ENCODE measurements at regions not wholly inside any gene's neighbourhood (a gene's known extent, or its start where the extent isn't known, plus 50 kb on each side); places are given as distances from the start of the nearest gene placed in this dataset.

GRCh38 chr13:59343132-59343531, 820.6 kb downstream of the DIAPH3 start:
- Histone ChIP-seq H3K36me3 (ENCODE audit: control insufficient read depth, insufficient read depth, low read length) (no peaks in the 10 kb centered on the region), H3K27me3 (ENCODE audit: control insufficient read depth, insufficient read depth, low read length) (no peaks in the 10 kb centered on the region), H3K4me3 (ENCODE audit: low read depth, low read length) (no peak overlapping the region), H3K27ac (ENCODE audit: low read depth, low read length) (no peak overlapping the region), H3K4me1 (ENCODE audit: control insufficient read depth, insufficient read depth, low read length) (no peaks in the 10 kb centered on the region), H3K9me3 (ENCODE audit: control insufficient read depth, insufficient read depth, low read depth, low read length) (no peaks in the 10 kb centered on the region), H3K9ac (ENCODE audit: low read length) (no peak overlapping the region)

- Histone ChIP-seq H3K36me3 (ENCODE audit: control insufficient read depth, insufficient read depth, low read length) (no peaks in the 10 kb centered on the region), H3K27me3 (ENCODE audit: control insufficient read depth, insufficient read depth, low read length) (no peaks in the 10 kb centered on the region), H3K9me3 (ENCODE audit: control insufficient read depth, insufficient read depth, low read depth, low read length) (no peaks in the 10 kb centered on the region), H3K4me3 (ENCODE audit: low read depth, low read length) (no peak overlapping the region), H3K27ac (ENCODE audit: low read depth, low read length) (no peak overlapping the region), H3K4me1 (ENCODE audit: control insufficient read depth, insufficient read depth, low read length) (no peaks in the 10 kb centered on the region), H3K9ac (ENCODE audit: low read length) (no peak overlapping the region)
Measured at GRCh38 chr13:59343993-59344822, 819.5 kb downstream of the DIAPH3 start.

DNA sequence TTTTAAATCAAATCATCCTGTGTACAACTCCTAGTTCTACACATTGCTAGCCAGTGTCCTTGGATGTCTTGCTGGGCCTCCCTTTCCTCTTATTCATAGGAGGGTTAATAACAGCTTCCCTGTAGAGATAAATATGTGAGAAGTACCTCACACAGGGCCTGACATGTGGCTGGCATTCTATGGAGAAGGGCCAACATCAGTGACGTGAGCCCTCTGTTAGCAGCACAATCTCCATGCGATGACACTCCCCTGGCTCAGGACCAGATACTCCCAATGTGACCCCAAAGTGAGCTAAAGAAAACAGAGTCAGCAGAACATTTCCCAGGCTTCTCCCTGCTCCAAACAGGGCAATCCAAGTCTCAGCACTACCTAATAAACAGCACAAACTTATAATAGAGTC, 818.4 kb downstream of the DIAPH3 start:
- H3K27me3 ChIP-seq (ENCODE audit: control insufficient read depth, insufficient read depth, low read length) = no peaks in the 10 kb centered on the region
- no peak overlapping the region for H3K9ac ChIP-seq (ENCODE audit: low read length)
- no peak overlapping the region for H3K27ac ChIP-seq (ENCODE audit: low read depth, low read length)
- H3K4me3 ChIP-seq (ENCODE audit: low read depth, low read length) = no peak overlapping the region
- no peaks in the 10 kb centered on the region for H3K9me3 ChIP-seq (ENCODE audit: control insufficient read depth, insufficient read depth, low read depth, low read length)
- no peaks in the 10 kb centered on the region for H3K36me3 ChIP-seq (ENCODE audit: control insufficient read depth, insufficient read depth, low read length)
- H3K4me1 ChIP-seq (ENCODE audit: control insufficient read depth, insufficient read depth, low read length) = no peaks in the 10 kb centered on the region

GRCh38 chr13:59346999-59347723, 816.6 kb downstream of the DIAPH3 start:
- Histone ChIP-seq H3K9ac (ENCODE audit: low read length) (no peak overlapping the region), H3K9me3 (ENCODE audit: control insufficient read depth, insufficient read depth, low read depth, low read length) (no peaks in the 10 kb centered on the region), H3K27ac (ENCODE audit: low read depth, low read length) (no peak overlapping the region), H3K27me3 (ENCODE audit: control insufficient read depth, insufficient read depth, low read length) (no peaks in the 10 kb centered on the region), H3K4me3 (ENCODE audit: low read depth, low read length) (no peak overlapping the region), H3K36me3 (ENCODE audit: control insufficient read depth, insufficient read depth, low read length) (no peaks in the 10 kb centered on the region), H3K4me1 (ENCODE audit: control insufficient read depth, insufficient read depth, low read length) (no peaks in the 10 kb centered on the region)

DNA sequence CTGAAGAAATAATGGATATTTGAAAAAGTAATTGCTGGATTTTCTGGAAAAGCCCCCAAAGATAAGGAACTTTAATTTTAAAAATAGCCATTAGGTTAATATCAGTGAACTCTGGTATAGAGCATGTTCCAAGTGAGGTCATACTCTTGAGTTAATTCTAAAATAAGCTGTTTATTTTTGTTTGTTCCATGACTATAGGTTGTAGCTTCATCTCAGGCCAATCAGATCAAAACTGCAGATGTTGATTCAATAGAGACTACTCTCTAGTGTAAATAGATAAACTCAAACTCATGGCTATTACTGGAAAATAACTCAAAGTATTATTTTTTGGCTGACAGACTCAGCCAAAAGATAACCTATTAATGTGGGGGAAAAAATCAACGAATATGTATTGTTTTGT, 815.1 kb downstream of the DIAPH3 start:
- no peak overlapping the region for H3K4me3 ChIP-seq (ENCODE audit: low read depth, low read length)
- no peaks in the 10 kb centered on the region for H3K9me3 ChIP-seq (ENCODE audit: control insufficient read depth, insufficient read depth, low read depth, low read length)
- no peak overlapping the region for H3K9ac ChIP-seq (ENCODE audit: low read length)
- no peaks in the 10 kb centered on the region for H3K27me3 ChIP-seq (ENCODE audit: control insufficient read depth, insufficient read depth, low read length)
- no peaks in the 10 kb centered on the region for H3K36me3 ChIP-seq (ENCODE audit: control insufficient read depth, insufficient read depth, low read length)
- H3K27ac ChIP-seq (ENCODE audit: low read depth, low read length) = no peak overlapping the region
- H3K4me1 ChIP-seq (ENCODE audit: control insufficient read depth, insufficient read depth, low read length) = no peaks in the 10 kb centered on the region; the same call in 1 of the 2 replicates

DNA sequence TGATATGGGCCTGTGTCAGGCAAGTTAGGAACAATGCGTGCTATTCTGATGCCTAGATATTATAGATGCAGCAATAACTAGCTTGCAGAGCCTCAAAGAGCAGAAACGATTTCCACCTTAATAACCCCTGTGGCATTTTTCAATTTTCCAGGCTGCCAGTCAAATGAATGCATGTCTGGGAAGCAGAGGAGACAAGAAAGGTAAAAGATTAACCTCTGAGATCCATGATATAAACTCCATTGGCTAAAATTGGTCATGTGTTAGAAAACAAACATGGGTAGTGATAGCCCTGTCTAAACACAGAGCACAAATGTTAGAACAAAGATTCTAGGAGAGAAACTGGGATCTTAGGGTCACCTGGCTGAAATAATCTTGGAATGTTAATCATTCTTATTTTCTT, 811.1 kb downstream of the DIAPH3 start:
- no peak overlapping the region for H3K9ac ChIP-seq (ENCODE audit: low read length)

GRCh38 chr13:59354665-59355369, 808.9 kb downstream of the DIAPH3 start:
- Histone ChIP-seq H3K9me3 (ENCODE audit: control insufficient read depth, insufficient read depth, low read depth, low read length) (no peaks in the 10 kb centered on the region), H3K27me3 (ENCODE audit: control insufficient read depth, insufficient read depth, low read length) (no peaks in the 10 kb centered on the region), H3K4me1 (ENCODE audit: control insufficient read depth, insufficient read depth, low read length) (peaks cover 14% of the 10 kb centered on the region; the same call in 1 of the 2 replicates), H3K27ac (ENCODE audit: low read depth, low read length) (no peak overlapping the region), H3K4me3 (ENCODE audit: low read depth, low read length) (no peak overlapping the region), H3K9ac (ENCODE audit: low read length) (no peak overlapping the region), H3K36me3 (ENCODE audit: control insufficient read depth, insufficient read depth, low read length) (no peaks in the 10 kb centered on the region)

More for the DNA sequence above, 811.1 kb downstream of the DIAPH3 start:
- Histone ChIP-seq H3K4me3 (ENCODE audit: low read depth, low read length) (no peak overlapping the region), H3K27me3 (ENCODE audit: control insufficient read depth, insufficient read depth, low read length) (no peaks in the 10 kb centered on the region), H3K9me3 (ENCODE audit: control insufficient read depth, insufficient read depth, low read depth, low read length) (no peaks in the 10 kb centered on the region), H3K36me3 (ENCODE audit: control insufficient read depth, insufficient read depth, low read length) (no peaks in the 10 kb centered on the region), H3K27ac (ENCODE audit: low read depth, low read length) (no peak overlapping the region), H3K4me1 (ENCODE audit: control insufficient read depth, insufficient read depth, low read length) (peaks cover 14% of the 10 kb centered on the region; the same call in 1 of the 2 replicates)

GRCh38 chr13:59356607-59357006, 807.1 kb downstream of the DIAPH3 start:
- Histone ChIP-seq H3K4me1 (ENCODE audit: control insufficient read depth, insufficient read depth, low read length) (peaks cover 16% of the 10 kb centered on the region), H3K4me3 (ENCODE audit: low read depth, low read length) (no peak overlapping the region), H3K27me3 (ENCODE audit: control insufficient read depth, insufficient read depth, low read length) (no peaks in the 10 kb centered on the region), H3K36me3 (ENCODE audit: control insufficient read depth, insufficient read depth, low read length) (no peaks in the 10 kb centered on the region), H3K9me3 (ENCODE audit: control insufficient read depth, insufficient read depth, low read depth, low read length) (no peaks in the 10 kb centered on the region), H3K9ac (ENCODE audit: low read length) (peak overlapping the region; percentile 28), H3K27ac (ENCODE audit: low read depth, low read length) (peak overlapping the region; percentile 21; the same call in 1 of the 2 replicates)

- Histone ChIP-seq H3K27ac (ENCODE audit: low read depth, low read length) (no peak overlapping the region), H3K27me3 (ENCODE audit: control insufficient read depth, insufficient read depth, low read length) (no peaks in the 10 kb centered on the region), H3K4me1 (ENCODE audit: control insufficient read depth, insufficient read depth, low read length) (peaks cover 16% of the 10 kb centered on the region), H3K4me3 (ENCODE audit: low read depth, low read length) (no peak overlapping the region), H3K36me3 (ENCODE audit: control insufficient read depth, insufficient read depth, low read length) (no peaks in the 10 kb centered on the region), H3K9ac (ENCODE audit: low read length) (no peak overlapping the region), H3K9me3 (ENCODE audit: control insufficient read depth, insufficient read depth, low read depth, low read length) (no peaks in the 10 kb centered on the region)
Measured at GRCh38 chr13:59358014-59358413, 805.7 kb downstream of the DIAPH3 start.

DNA sequence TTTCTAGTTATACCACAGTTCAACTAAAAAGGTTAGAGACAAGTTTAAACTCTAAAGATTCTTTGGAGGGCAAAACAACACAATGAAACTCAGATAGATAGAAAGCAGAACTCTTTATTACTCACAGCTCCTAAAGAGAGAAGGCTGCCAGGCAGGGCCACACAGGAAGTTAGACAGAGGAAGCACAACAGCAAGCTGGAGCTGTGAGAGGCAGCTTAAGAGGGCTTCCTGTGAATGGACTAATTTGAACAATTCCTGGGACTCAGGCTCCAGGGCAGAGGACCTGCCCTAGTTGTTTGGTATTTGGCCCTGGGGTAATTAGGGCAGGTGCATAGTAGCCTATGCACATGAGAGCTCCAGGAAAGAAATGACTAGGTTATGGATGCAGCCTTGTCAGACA, 803.6 kb downstream of the DIAPH3 start:
- Histone ChIP-seq H3K27ac (ENCODE audit: low read depth, low read length) (no peak overlapping the region), H3K9ac (ENCODE audit: low read length) (no peak overlapping the region), H3K9me3 (ENCODE audit: control insufficient read depth, insufficient read depth, low read depth, low read length) (no peaks in the 10 kb centered on the region), H3K27me3 (ENCODE audit: control insufficient read depth, insufficient read depth, low read length) (no peaks in the 10 kb centered on the region), H3K4me1 (ENCODE audit: control insufficient read depth, insufficient read depth, low read length) (peaks cover 16% of the 10 kb centered on the region), H3K4me3 (ENCODE audit: low read depth, low read length) (no peak overlapping the region), H3K36me3 (ENCODE audit: control insufficient read depth, insufficient read depth, low read length) (no peaks in the 10 kb centered on the region)

GRCh38 chr13:59360916-59361315, 802.8 kb downstream of the DIAPH3 start:
- peaks cover 9% of the 10 kb centered on the region for H3K4me1 ChIP-seq (ENCODE audit: control insufficient read depth, insufficient read depth, low read length)

More at GRCh38 chr13:59360916-59361315, 802.8 kb downstream of the DIAPH3 start:
- Histone ChIP-seq H3K27me3 (ENCODE audit: control insufficient read depth, insufficient read depth, low read length) (no peaks in the 10 kb centered on the region), H3K4me3 (ENCODE audit: low read depth, low read length) (no peak overlapping the region), H3K9ac (ENCODE audit: low read length) (no peak overlapping the region), H3K27ac (ENCODE audit: low read depth, low read length) (no peak overlapping the region), H3K9me3 (ENCODE audit: control insufficient read depth, insufficient read depth, low read depth, low read length) (no peaks in the 10 kb centered on the region), H3K36me3 (ENCODE audit: control insufficient read depth, insufficient read depth, low read length) (no peaks in the 10 kb centered on the region)
